ENCODE measurements at regions not wholly inside any gene's neighbourhood (a gene's known extent, or its start where the extent isn't known, plus 50 kb on each side); places are given as distances from the start of the nearest gene placed in this dataset.

DNA sequence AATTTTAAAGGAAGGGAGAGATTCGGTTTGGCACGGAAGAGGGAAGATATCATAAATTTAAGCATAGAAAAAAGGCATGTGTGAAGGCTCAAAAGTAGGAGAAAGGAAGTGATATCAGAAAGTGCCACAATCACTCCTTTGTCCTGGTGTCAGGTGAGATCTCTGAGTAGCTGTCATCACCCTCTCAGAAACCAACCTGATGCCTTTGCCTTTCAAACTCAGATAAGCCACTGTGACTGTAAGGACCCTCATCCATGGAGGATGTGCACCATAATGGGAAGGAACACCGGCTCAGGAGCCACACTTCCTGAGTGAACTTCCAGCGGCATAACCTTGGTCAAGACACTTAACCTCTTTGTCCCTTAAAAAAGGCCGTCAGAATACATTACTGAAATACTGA lies 318.7 kb upstream of the SEMA6D start:
- peaks cover 9% of the 10 kb centered on the region for H3K27me3 ChIP-seq (ENCODE audit: low read depth)
- H3K27ac ChIP-seq (replicated peaks), result peak overlapping the region; percentile 60
- no peaks in the 10 kb centered on the region for H3K36me3 ChIP-seq
- no peak for DNase-seq
- TF ChIP-seq, protein P1, sequence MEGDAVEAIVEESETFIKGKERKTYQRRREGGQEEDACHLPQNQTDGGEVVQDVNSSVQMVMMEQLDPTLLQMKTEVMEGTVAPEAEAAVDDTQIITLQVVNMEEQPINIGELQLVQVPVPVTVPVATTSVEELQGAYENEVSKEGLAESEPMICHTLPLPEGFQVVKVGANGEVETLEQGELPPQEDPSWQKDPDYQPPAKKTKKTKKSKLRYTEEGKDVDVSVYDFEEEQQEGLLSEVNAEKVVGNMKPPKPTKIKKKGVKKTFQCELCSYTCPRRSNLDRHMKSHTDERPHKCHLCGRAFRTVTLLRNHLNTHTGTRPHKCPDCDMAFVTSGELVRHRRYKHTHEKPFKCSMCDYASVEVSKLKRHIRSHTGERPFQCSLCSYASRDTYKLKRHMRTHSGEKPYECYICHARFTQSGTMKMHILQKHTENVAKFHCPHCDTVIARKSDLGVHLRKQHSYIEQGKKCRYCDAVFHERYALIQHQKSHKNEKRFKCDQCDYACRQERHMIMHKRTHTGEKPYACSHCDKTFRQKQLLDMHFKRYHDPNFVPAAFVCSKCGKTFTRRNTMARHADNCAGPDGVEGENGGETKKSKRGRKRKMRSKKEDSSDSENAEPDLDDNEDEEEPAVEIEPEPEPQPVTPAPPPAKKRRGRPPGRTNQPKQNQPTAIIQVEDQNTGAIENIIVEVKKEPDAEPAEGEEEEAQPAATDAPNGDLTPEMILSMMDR (IDR thresholded peaks at IDR 0.05; ENCODE audit: borderline replicate concordance), result no peak
- H3K9me3 ChIP-seq (replicated peaks), result no peaks in the 10 kb centered on the region
- no peak overlapping the region for H3K4me3 ChIP-seq
- intact Hi-C loops (cut with micrococcal nuclease), result no loop called here
- H3K4me1 ChIP-seq, result peaks cover 29% of the 10 kb centered on the region

DNA sequence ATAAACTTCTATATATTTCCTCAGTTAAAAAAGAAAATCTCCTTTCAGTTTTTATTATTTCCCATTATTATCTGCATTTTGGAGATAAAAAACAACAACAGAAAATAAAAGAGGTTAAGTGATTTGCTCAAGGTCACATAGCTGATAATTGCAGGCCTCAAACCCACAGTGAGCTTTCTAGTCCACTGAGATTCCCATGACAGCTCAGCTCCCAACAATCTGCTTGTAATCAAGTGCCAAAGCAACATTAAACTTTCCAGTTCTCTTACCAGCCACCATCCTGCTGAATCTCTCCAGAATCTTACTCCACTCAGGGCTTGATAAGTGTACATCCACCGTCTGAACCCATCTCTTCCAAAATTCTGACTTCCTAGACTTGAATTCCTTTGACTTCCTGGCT lies 318.2 kb upstream of the SEMA6D start:
- H3K27me3 ChIP-seq (ENCODE audit: low read depth), result peaks cover 4% of the 10 kb centered on the region
- intact Hi-C loops (cut with micrococcal nuclease), result no loop called here
- H3K4me3 ChIP-seq, result no peak overlapping the region
- no peaks in the 10 kb centered on the region for H3K36me3 ChIP-seq
- H3K4me1 ChIP-seq, result peaks cover 29% of the 10 kb centered on the region
- H3K9me3 ChIP-seq (replicated peaks), result no peaks in the 10 kb centered on the region
- no peak for DNase-seq
- TF ChIP-seq, protein P1 (IDR thresholded peaks at IDR 0.05; ENCODE audit: borderline replicate concordance), result no peak
- H3K27ac ChIP-seq (replicated peaks), result peak overlapping the region; percentile 60

DNA sequence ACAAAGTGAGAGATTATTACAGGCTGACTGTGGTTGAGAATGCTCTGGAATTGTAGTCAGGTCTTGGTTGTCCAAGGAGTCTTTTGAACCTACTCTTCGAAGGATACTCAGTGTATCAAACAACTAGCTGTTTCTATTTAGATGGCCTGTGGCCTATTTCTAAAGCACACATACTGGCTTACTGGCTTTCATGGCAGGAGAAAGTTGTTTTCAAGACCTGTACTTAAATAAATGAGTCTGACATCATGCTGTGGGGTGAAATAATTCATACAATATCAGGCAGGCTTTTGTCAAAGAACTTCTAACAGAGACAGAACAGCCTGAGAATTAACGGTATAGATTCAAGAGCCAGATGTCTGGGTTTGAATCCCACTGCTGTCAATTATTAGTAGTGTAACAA lies 316.7 kb upstream of the SEMA6D start:
- no peak overlapping the region for H3K4me3 ChIP-seq
- no peak overlapping the region for H3K27ac ChIP-seq (replicated peaks)
- TF ChIP-seq, protein P1 (IDR thresholded peaks at IDR 0.05; ENCODE audit: borderline replicate concordance), result no peak
- H3K9me3 ChIP-seq (replicated peaks), result no peaks in the 10 kb centered on the region
- no peaks in the 10 kb centered on the region for H3K36me3 ChIP-seq
- no peak for DNase-seq
- intact Hi-C loops (cut with micrococcal nuclease), result no loop called here
- H3K4me1 ChIP-seq, result peaks cover 29% of the 10 kb centered on the region
- no peaks in the 10 kb centered on the region for H3K27me3 ChIP-seq (ENCODE audit: low read depth)

DNA sequence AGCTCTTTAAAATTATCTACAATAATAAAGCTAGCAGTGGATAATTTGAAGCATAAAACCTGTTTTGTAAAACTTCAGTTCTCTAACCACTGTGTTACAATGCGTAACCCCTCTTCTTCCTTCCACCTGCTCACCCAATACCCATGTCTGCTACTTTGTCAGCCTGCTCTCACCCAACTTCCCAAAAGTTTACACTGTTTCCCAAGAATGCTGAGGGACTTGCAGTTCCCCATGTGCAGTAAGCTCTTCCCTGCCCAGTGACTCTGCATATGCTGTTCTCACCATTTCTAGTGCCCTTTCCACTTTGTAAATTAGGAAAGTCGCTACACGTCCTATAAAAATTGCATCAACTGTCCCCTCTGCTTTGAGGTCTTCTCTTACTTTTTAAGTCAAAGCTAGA lies 315.9 kb upstream of the SEMA6D start:
- H3K4me3 ChIP-seq, result no peak overlapping the region
- no peaks in the 10 kb centered on the region for H3K9me3 ChIP-seq (replicated peaks)
- H3K27me3 ChIP-seq (ENCODE audit: low read depth), result no peaks in the 10 kb centered on the region
- H3K27ac ChIP-seq (replicated peaks), result no peak overlapping the region
- DNase-seq, result no peak
- intact Hi-C loops (cut with micrococcal nuclease), result no loop called here
- no peaks in the 10 kb centered on the region for H3K36me3 ChIP-seq
- TF ChIP-seq, protein P1 (IDR thresholded peaks at IDR 0.05; ENCODE audit: borderline replicate concordance), result no peak
- H3K4me1 ChIP-seq, result peaks cover 29% of the 10 kb centered on the region

DNA sequence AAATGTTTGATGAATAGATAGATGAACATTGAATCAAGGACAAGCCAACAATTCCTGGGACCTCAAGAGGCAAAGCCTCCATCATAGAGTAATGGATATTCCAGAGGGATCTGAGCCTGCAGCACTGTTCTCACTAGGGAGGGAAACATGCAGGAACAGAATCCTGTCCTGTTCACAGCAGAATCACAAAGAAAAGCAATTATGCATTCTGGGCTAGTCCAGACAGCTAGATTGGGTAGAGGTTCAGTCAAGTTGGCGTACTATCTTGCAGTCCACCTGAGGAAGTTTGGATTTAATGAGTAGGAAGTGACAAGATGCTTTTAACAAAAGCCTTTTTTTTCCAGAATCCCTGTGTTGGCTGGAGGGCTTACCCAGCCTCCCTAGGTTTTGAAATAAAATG lies 314.5 kb upstream of the SEMA6D start:
- Histone ChIP-seq H3K9me3 (replicated peaks) (no peaks in the 10 kb centered on the region), H3K27me3 (ENCODE audit: low read depth) (no peaks in the 10 kb centered on the region), H3K4me3 (no peak overlapping the region), H3K4me1 (peaks cover 16% of the 10 kb centered on the region), H3K36me3 (no peaks in the 10 kb centered on the region), H3K27ac (replicated peaks) (no peak overlapping the region)
- intact Hi-C loops (cut with micrococcal nuclease), result no loop called here
- TF ChIP-seq, protein P1 (IDR thresholded peaks at IDR 0.05; ENCODE audit: borderline replicate concordance), result no peak
- no peak for DNase-seq

DNA sequence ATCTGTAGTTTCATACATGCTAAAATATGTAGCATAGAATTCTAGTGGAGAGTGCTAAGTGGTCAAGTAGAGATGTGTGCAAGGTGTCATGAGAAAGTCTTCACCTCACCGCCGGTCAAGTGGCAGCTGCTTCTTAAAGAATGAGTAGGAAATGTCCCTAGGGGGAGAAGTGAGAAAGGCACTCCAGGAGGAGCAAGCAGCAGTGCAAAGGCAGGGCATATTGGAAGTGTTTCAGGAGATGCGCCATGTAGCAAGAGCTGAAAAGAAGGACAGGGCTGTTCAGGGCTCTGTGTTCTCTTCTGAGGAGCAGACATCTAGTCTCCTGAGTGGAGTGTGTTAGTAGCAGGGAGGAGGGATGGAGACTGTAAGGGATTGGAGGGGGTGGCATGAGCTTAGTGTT lies 312.4 kb upstream of the SEMA6D start:
- H3K36me3 ChIP-seq, result no peaks in the 10 kb centered on the region
- H3K27ac ChIP-seq (replicated peaks), result no peak overlapping the region
- intact Hi-C loops (cut with micrococcal nuclease), result no loop called here
- H3K4me1 ChIP-seq, result peaks cover 12% of the 10 kb centered on the region
- no peaks in the 10 kb centered on the region for H3K9me3 ChIP-seq (replicated peaks)
- H3K27me3 ChIP-seq (ENCODE audit: low read depth), result no peaks in the 10 kb centered on the region
- DNase-seq, result no peak
- H3K4me3 ChIP-seq, result no peak overlapping the region
- TF ChIP-seq, protein P1 (IDR thresholded peaks at IDR 0.05; ENCODE audit: borderline replicate concordance), result no peak
